Thyroid gland (tissue), 4 donors: ENCODE measurements at regions not wholly inside any gene's neighbourhood (a gene's known extent, or its start where the extent isn't known, plus 50 kb on each side); places are given as distances from the start of the nearest gene placed in this dataset.

Source experiments
- DNase-seq, 2 donors: peaks; one replicate each; pipeline ENCODE4 v3.0.0-alpha.2; 2019
- H3K27ac ChIP-seq, 3 donors: fragments of 200-600 bp; sonication (generic); 1 replicate in 2 of 3; 2 replicates in 1 of 3; pipeline ENCODE4 v1.5.1; 2016 to 2019; ENCODE audit warnings: mild to moderate bottlenecking in 1 of 3, moderate library complexity in 1 of 3
- H3K27me3 ChIP-seq: fragments of 200-600 bp; sonication (generic); one replicate; pipeline ENCODE4 v1.5.1; 2019
- H3K36me3 ChIP-seq, 2 donors: fragments of 200-600 bp; sonication (generic); one replicate each; pipeline ENCODE4 v1.5.1; 2016 to 2019
- H3K4me1 ChIP-seq, 2 donors: fragments of 200-600 bp; sonication (generic); one replicate each; pipeline ENCODE4 v1.5.1; 2017 to 2019
- H3K4me3 ChIP-seq, 3 donors: fragments of 200-600 bp; sonication (generic); replicated peaks in 1 of 3; 1 replicate in 2 of 3; 2 replicates in 1 of 3; pipeline ENCODE4 v1.5.1; 2016; ENCODE audit warnings: mild to moderate bottlenecking in 1 of 3
- H3K9me3 ChIP-seq: fragments of 200-600 bp; sonication (generic); one replicate; pipeline ENCODE4 v1.5.1; 2017
- POLR2A ChIP-seq, 2 donors: fragments of 450-650 bp; IDR thresholded peaks; one replicate each; pipeline ENCODE4 v1.6.1; 2017; ENCODE audit warnings: antibody characterized with exemption in 2 of 2, mild to moderate bottlenecking in 2 of 2, moderate library complexity in 1 of 2
- WGBS, 2 donors: methylation state at CpG; one replicate each; pipeline ENCODE4 v1.1.5; 2017; 5-methylcytosine and 5-hydroxymethylcytosine counted together
- intact Hi-C: fragments of 100-400 bp; cut with DNase I; formaldehyde crosslinking; loops from one replicate; pipeline ENCODE4 v1.15.1; 2023
- TF ChIP-seq, protein P1 (sequence below), 6 experiments: fragments of 200-600 bp in 3 of 6; fragments of 450-650 bp in 3 of 6; sonication (generic) in 3 of 6; IDR thresholded peaks; one replicate each; pipeline ENCODE4 v1.5.1; 2016 to 2019; ENCODE audit warnings: antibody characterized with exemption in 6 of 6, mild to moderate bottlenecking in 2 of 6, inconsistent platforms in 1 of 6, moderate library complexity in 1 of 6

DNA sequence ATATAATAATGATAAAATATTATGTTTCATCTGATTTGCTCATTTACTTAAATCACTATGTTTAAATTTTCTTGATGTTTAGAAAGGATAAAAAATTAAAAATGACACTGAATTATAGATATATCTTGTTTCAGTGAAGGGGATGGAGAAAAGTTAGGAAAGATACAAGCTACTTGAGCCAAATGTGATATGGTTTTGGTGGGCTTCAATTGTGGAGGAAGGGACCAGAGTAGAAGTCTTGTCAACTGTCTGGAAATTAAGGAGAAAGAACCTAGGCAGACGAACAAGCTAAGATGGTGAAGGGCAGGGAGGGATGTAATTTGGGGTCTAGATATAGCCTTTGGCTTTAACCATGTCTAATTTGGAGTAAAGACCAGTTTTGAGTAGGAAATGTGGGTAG, 186.4 kb upstream of the MMS22L start:
- Histone ChIP-seq H3K36me3 (no peaks in the 10 kb centered on the region), H3K4me3 (no peak overlapping the region), H3K27ac (no peak overlapping the region), H3K9me3 (no peaks in the 10 kb centered on the region), H3K4me1 (no peaks in the 10 kb centered on the region), H3K27me3 (no peaks in the 10 kb centered on the region)
- DNase-seq, result no peak
- intact Hi-C loops, result no loop called here
- WGBS, 2 donors, result 77 to 88% methylated on average over 1 of the region's 1 CpG
- TF ChIP-seq, protein P1, sequence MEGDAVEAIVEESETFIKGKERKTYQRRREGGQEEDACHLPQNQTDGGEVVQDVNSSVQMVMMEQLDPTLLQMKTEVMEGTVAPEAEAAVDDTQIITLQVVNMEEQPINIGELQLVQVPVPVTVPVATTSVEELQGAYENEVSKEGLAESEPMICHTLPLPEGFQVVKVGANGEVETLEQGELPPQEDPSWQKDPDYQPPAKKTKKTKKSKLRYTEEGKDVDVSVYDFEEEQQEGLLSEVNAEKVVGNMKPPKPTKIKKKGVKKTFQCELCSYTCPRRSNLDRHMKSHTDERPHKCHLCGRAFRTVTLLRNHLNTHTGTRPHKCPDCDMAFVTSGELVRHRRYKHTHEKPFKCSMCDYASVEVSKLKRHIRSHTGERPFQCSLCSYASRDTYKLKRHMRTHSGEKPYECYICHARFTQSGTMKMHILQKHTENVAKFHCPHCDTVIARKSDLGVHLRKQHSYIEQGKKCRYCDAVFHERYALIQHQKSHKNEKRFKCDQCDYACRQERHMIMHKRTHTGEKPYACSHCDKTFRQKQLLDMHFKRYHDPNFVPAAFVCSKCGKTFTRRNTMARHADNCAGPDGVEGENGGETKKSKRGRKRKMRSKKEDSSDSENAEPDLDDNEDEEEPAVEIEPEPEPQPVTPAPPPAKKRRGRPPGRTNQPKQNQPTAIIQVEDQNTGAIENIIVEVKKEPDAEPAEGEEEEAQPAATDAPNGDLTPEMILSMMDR (IDR thresholded peaks at IDR 0.05), result no peak
- TF ChIP-seq POLR2A (IDR thresholded peaks at IDR 0.05), result no peak

DNA sequence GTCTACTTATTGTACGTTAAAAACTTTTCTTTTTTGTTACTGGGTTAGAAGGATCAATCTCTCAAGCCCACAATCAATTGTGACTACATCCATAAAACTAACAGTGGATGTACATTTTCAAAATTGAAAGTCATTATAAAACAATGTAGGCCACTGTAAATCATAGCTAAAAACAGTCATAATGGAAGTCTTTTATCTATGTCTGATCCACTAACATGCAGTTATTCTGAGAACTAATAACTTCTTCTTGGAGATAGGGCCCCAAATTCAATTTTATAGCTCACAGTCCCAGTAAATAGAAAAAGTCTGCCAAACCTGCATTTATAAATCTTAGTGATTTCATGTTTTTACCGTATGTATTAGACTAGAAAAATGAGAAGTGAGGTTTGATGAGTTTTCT, 187.3 kb upstream of the MMS22L start:
- Histone ChIP-seq H3K9me3 (no peaks in the 10 kb centered on the region), H3K4me3 (no peak overlapping the region), H3K27me3 (no peaks in the 10 kb centered on the region), H3K27ac (no peak overlapping the region), H3K36me3 (no peaks in the 10 kb centered on the region), H3K4me1 (no peaks in the 10 kb centered on the region)
- intact Hi-C loops, result no loop called here
- DNase-seq, result no peak
- TF ChIP-seq, protein P1 (IDR thresholded peaks at IDR 0.05), result no peak
- no peak for TF ChIP-seq POLR2A (IDR thresholded peaks at IDR 0.05)
- whole genome bisulfite sequencing, 2 donors, result 86 to 87% methylated on average over 2 of the region's 2 CpGs

DNA sequence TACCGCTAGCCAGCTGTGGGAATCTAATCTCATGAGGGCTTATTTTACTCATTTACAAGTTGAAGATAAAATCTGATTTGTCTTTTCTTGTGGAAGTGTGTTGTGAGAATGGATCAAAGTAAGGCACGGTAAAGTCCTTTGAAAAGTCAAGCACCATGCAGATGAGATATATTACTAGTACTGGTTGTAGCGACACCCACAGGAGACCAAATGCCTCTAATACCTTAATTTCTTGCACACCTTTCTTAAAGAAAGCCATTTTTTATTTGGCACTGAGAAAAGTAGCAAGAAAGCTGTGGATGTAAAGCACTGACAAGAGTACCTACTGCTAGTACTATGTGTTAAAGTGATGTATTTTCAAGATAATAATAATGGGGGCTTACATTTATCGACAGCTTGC, 191.0 kb upstream of the MMS22L start:
- no peak for TF ChIP-seq POLR2A (IDR thresholded peaks at IDR 0.05)
- TF ChIP-seq, protein P1 (IDR thresholded peaks at IDR 0.05), result no peak
- intact Hi-C loops, result no loop called here
- Histone ChIP-seq H3K27ac (no peak overlapping the region), H3K4me1 (no peaks in the 10 kb centered on the region), H3K4me3 (no peak overlapping the region), H3K36me3 (no peaks in the 10 kb centered on the region), H3K27me3 (no peaks in the 10 kb centered on the region), H3K9me3 (no peaks in the 10 kb centered on the region)
- DNase-seq, result no peak
- WGBS, 2 donors, result 62 to 68% methylated on average over 4 of the region's 4 CpGs

DNA sequence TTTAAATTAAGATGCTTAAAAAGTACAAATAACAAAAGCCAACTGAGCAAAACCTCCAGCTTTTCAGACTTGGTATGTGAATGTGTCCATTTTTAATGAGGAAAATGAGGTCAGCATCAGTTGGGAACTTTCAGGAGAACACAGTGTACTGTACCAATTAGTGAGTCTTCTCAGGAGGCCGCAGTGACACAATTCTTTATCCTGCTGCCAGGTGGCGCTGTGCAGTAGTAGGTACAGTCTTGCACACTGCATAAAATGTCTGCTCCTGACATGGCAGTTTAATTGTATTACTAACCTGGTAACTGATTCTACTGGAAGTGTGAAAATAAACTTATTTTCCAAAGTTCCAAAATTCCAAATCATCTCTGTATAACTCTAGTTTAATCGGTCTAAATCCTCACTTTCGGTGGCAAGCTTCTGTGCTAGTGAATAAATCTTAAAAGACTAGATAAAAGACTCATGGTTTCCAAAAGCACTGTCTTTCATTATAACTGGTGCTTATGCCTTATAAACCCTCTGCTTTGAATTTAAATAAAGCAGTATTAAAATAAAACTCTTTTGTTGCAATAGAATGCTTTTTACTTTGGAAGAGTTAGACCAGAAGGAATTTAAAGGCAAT, 214.8 kb upstream of the MMS22L start:
- no peak overlapping the region for H3K27ac ChIP-seq
- WGBS, 2 donors, result 28 to 38% methylated on average over 4 of the region's 4 CpGs
- H3K27me3 ChIP-seq, result no peaks in the 10 kb centered on the region
- H3K9me3 ChIP-seq, result no peaks in the 10 kb centered on the region
- peak; percentile 65 to 75 for DNase-seq
- TF ChIP-seq, protein P1 (IDR thresholded peaks at IDR 0.05), result peak; percentile 49 to 79 (median 71)
- no peak for TF ChIP-seq POLR2A (IDR thresholded peaks at IDR 0.05)
- intact Hi-C loops, result no loop called here
- no peaks in the 10 kb centered on the region for H3K4me1 ChIP-seq
- no peaks in the 10 kb centered on the region for H3K36me3 ChIP-seq
- H3K4me3 ChIP-seq, result no peak overlapping the region

DNA sequence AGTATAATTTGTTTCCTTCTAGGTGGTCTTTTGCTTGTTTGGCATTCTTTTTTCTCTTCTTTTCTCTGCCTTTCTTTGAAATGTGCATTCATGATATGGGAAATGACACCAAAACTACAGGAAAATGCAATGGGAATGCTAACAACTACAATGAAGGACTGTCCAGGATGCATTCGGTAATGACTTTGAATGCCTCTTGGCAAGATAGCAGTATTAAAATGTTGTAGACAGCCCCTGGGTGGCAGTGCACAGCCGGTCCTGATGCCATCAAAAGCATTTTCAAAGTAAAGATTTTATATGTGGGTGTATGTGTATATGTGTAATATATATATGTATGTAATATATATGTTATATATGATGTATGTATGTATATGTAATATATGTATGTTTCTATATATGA, 218.8 kb upstream of the MMS22L start:
- DNase-seq, result no peak
- Histone ChIP-seq H3K27ac (no peak overlapping the region), H3K27me3 (no peaks in the 10 kb centered on the region), H3K36me3 (no peaks in the 10 kb centered on the region), H3K9me3 (no peaks in the 10 kb centered on the region), H3K4me3 (no peak overlapping the region), H3K4me1 (no peaks in the 10 kb centered on the region)
- 48 to 58% methylated on average over 2 of the region's 2 CpGs for WGBS, 2 donors
- no peak for TF ChIP-seq POLR2A (IDR thresholded peaks at IDR 0.05)
- TF ChIP-seq, protein P1 (IDR thresholded peaks at IDR 0.05), result no peak
- intact Hi-C loops, result no loop called here
